Glomerular endothelial cell (primary cell): ENCODE measurements at regions not wholly inside any gene's neighbourhood (a gene's known extent, or its start where the extent isn't known, plus 50 kb on each side); places are given as distances from the start of the nearest gene placed in this dataset.
"Not testable (repeated sequence)": the region's sequence is repeated elsewhere in the genome, so short reads cannot be mapped to it uniquely, and the experiment has no call there.

Source experiments
- DNase-seq: peaks from one replicate; pipeline ENCODE4 v3.0.0-alpha.2; 2011; ENCODE audit warnings: low read depth, low spot score; ENCODE audit errors: extremely low read depth

DNA sequence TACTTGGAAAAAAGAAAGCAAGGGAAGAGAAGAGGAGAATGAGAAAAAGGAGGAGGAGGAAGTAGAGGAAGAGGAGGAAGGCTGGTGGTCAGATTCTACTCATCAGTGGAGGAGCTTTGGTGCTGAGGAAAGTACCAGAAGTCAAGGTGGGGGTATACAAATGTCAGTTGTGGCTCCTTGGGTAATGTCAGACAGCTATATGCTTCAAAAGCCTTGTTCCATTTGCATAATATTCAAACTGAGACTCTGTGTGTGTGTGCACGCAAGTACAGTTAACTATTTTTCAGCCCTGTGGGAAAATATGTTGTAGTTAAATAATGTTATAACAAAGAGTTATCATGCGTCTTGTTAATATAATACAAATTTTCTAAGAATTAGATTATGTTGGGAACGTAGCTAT is 609.7 kb downstream of the PDCD6IP start:
- DNase-seq: no peak

DNA sequence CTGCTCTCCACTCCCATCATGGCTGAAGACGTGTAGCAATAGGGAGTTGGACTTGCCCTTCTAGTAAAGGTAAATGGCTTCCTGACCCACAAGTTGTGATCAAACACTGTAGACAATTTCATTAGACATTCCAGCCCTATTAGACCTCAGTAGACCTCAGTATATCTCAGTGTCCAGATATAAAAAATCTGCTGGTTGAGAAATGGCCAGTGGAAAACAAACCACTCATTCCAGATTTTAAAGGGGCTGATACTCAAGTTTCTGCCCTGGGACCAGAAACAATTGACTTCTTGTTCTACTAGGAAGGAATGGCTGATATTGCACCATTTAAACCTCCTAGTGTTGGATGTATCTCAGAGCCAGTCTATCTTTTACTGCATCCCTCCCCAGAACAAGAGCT is 613.2 kb downstream of the PDCD6IP start:
- DNase-seq: no peak

DNA sequence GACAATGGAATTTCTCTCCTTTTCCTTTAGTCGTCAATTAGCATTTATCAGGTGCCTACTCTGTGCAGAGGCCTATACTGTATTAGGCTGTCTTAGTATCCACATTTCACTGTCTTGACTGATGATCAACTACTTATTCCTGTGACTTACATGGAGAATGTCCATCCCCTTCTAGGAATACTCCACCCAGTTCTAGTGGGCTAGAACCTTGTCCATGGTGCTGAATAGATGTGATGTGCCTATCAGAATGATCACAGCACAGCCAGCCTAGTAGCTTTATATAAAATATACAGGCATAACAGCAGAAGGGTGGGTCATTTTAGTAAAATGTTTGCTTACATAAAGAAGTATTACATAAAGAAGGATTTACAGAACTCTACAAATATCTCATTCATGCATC is 621.4 kb downstream of the PDCD6IP start:
- no peak for DNase-seq

DNA sequence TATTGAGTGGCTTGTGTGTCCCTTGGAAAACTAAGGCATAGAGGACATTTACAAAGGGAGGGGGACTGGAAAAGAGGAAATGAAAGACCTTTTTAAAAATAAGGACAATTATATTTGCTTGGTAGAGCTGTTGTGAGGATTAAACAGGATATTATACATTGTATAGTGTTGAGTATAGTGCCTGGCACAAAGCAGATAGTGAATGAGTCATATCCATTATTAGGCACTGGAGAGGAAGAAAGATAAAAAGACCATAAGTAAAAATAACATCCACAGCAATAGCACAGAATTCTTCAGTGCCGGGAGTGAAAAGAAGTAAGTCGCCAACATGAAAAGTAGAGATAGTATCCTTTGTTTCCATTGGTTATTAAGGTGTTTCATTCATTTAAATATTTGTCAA is 623.3 kb downstream of the PDCD6IP start:
- DNase-seq: no peak

DNA sequence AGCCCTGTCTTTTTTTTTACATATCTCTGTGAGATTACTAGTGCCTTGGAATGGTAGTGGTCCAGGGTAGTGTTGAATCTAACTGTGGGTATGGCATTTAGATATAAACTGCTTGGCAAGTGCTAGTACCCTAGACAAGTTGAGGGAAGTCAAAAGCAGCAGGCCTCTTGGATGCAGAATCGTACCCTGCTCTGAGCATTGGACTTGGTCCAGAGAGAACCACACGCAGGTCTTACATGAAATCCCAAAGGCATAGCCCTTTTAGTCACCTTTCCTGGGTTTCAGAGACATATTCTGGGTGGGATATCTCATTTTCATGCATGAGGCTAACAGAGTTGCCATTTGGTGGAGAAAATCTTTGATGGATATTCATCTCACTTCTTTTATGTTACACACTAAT is 641.4 kb downstream of the PDCD6IP start:
- no peak for DNase-seq

DNA sequence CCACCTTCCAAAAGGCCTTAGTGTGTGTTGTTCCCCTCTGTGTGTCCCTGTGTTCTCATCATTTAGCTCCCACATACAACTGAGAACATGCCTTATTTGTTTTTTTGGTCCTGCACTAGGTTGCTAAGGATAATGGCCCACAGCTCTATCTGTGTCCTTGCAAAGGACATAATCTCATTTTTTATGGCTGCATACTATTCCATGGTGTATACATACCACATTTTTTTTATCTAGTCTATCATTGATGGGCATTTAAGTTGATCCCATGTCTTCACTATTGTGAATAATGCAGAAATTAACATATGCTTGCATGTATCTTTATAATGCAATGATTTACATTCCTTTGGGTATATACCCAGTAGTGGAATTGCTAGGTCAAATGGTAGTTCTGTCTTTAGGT is 645.7 kb downstream of the PDCD6IP start:
- no peak for DNase-seq

DNA sequence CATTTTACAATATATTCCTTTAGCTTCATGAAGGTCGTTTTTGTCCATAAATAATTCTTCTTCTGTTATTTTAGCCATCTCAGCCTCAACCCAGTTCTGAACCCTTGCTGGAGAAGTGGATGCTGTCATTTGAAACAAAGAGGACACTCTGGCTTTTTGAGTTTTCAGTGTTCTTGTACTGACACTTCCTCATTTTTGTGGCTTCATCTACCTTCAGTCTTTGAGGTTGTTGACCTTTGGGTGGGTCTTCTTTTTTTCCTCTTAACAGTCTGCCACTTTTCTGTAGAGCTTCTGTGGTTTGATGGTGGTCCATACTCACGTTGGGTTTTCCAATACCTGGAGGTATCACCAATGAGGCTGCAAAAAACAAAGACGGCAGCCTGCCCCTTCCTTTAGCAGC is 650.9 kb downstream of the PDCD6IP start:
- no peak for DNase-seq

DNA sequence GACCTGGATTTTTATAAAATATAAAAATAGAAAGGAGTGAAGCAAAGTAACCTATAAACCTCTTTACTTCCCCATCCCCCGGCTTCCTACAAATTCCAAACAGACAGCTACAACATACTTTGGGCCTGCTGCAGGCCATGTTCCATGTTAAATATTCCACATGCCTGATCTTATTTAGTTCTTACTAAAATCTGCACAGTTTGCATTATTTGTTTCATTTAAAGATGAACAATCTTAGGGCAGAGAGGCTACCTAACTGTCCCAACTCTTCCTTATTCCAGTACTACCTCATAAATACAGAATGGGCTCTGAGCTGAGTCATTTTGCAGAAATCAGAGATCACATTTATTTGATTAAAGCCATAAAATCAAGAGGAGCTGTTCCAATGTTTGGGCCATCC is 665.0 kb downstream of the PDCD6IP start:
- DNase-seq: no peak

DNA sequence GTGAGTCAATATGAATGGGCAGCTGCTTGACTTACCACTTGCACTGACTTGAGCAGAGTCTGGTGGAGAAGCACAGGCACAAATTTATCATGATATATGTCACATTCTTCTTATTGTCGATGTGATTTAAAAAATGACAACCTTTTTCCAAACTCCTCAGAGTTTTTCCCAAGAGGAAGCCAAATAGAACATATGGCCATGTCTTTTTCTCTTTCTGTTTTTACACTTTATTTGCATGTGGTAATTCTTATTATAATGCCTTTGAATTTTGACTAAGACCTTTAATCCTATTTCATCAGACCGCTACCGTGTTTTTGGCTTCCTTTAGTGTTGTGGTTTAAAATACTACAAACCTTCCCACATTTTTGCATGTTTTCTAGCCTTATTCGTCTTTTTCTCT is 666.2 kb downstream of the PDCD6IP start:
- DNase-seq: no peak

DNA sequence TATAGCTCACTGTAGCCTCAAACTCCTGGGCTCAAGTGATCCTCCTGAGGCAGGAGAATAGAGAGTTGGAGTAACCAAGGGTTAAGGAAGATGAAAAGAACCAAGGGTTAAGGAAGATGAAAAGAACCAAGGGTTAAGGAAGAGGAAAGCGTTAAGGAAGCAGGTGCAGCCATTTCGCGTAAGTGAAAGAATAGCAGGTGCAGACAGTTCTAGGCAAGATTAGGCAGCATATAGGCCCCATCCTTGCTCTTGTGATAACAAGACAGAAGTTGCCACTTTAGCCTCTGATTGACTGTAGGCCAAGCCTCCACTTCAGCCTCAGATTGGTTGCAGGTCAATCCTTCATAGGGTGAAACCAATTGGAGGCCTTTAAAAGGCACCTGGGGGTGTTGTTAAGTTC is 677.4 kb downstream of the PDCD6IP start:
- DNase-seq: no peak

DNA sequence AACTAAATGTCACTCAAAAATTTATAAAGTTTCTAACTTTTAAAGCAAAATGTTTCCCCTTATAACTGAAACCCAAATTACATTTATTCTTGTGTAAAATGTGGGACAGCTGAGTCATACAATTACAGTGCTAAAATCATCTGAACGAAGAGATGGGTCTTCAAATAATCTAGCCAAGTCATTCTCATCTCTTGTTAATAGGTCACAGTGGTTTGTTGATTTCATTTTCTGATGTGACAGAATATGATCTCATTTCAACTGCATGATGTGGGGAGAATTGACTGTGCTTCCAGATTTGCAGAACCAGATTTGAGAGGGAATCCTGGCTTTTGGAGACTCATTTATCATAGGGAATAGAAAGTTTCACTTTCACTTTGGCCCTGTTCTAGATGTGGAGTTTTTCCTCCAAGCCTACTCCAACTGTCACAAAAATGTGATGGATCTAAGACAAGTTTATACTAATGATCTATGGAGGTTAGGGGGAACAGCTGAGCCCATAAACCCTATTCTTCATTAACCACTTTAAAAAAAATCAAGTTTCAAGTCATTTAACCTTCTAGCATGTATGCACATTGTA is 685.0 kb downstream of the PDCD6IP start:
- DNase-seq: no peak

DNA sequence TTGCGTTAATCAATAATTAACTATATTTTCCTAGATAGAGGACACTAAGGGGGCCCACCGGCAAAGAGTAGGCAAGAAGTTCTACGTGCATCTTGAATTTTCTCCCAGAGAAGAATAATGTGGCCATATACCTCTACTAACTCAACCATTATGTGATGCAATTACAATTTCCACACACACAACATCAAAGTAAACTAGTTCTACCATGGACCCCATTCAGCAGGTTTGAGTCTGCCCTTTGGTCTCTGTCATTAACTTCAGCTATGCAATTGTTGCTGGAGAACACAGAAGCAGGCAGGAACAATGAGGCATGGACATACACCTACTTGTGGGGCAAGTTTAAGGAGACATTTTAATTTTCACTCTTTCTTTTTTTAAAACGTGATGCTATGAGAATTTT is 705.9 kb downstream of the PDCD6IP start:
- DNase-seq: no peak

DNA sequence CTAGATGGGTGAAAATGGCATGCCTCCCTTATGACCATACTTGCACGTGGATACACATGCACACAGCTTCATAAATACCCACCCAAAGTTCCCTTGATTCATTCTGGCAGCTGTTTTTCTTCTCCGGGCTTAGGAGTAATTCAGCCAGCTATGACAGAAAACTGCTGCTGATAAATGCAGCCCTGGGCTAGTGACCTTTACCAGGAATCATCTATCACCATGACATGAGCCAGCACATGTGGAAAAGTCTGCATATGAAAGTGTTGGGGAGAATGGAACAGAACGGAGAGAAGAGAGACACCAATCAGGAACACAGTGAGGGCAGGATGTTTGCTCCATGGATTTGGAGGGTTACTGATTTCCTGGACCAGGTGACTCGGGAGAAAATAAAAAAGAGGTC is 706.3 kb downstream of the PDCD6IP start:
- no peak for DNase-seq

DNA sequence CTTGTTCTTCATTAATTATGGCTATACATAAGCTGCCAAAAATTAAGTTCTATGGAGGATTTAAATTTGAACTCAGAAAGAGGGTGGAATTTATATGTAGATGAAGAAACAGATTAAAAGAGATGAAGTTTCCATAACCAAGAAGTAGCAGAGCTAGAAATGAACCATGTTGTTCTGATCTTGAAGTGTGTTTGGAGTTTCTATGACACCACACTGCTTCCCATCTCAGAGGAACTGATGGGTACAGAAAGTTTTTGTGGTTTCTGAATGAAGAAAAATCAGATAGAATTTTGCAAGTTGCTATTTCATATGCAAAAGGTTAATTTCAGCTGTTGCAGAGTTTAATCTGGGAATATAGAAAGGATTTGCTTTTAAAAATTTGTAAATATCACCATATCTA is 710.3 kb downstream of the PDCD6IP start:
- DNase-seq: no peak

DNA sequence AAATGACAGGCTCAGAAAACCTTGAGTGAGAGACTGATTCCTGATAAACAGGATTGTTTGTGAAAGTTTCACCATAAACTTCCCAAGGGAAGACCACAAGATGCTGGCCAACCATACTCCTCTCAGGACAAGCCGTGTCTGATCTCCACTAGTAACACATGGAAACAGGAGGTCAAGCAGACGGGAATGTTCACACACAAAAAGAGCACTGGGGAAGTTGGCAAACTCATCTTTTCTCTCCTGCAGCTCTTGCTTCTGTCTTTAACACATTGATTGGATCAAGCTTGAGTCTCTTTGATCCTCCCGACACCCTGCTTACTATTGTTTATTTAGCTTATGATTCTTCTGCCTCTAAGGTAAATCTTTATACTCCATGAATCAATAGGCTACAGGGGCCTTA is 713.5 kb downstream of the PDCD6IP start:
- DNase-seq: no peak

DNA sequence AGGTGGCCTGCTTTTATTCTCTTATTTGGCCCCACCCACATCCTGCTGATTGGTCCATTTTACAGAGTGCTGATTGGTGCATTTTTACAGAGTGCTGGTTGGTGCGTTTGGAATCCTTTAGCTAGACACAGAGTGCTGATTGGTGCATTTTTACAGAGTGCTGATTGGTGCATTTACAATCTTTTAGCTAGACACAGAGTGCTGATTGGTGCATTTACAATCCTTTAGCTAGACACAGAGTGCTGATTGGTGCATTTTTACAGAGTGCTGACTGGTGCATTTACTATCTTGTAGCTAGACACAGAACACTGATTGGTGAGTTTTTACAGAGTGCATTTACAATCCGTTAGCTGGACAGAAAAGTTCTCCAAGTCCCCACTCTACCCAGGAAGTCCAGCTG is 720.6 kb downstream of the PDCD6IP start:
- DNase-seq: not testable (repeated sequence)

DNA sequence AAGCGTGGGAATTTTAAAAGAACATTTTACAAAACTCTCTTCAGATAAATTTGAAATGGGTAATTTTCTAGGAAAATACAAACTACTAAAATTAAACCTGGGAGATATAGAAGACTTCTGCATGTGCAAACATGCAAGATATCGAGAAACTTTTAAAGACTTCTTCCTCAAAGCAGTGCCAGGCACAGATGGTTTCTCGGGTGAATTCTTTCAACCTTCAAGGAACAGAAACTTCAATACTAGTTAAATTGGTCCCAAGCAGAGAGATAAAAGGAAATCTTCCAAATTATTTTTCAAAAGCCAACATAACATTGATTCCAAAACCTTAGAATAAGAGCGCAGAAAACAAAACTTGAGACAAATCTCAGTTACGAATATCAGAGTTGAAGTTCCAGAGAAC is 732.7 kb downstream of the PDCD6IP start:
- DNase-seq: no peak

DNA sequence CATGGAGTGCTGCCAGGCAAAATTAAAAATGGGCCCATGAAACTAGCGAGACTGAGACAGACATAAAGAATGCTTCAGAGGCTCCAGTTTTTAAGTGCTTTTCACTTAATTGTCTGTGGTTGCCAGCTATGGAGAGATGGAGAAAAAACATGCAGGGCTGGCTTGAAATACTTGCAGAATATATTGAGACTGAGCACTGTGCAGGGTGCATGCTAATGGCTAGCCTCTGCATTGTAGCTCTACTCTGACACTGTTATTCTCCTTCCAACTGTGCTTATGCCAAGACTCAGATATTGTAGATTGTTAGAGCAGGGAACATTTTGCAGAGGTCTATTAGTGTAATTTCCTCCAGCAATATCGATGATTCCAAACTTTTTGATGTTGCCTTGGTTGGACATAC is 735.0 kb downstream of the PDCD6IP start:
- no peak for DNase-seq

DNA sequence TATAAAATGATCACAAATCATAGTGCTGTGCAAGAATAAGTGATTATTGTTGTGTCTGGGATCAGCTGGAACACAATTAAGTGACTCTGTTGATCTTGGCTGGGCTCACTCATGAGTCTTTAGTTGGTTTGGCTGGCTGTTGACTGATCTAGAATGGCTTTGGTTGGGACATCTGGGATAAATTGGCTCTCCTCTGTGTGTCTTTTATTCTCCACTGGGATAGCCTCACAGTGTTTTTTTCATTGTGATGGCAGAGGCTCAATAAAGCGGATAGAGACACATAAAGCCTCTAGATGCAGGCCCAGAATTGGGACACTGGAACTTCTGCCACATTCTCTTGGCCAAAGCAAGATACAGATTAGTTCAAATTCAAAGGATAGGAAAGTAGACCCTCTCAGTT is 735.6 kb downstream of the PDCD6IP start:
- DNase-seq: no peak

DNA sequence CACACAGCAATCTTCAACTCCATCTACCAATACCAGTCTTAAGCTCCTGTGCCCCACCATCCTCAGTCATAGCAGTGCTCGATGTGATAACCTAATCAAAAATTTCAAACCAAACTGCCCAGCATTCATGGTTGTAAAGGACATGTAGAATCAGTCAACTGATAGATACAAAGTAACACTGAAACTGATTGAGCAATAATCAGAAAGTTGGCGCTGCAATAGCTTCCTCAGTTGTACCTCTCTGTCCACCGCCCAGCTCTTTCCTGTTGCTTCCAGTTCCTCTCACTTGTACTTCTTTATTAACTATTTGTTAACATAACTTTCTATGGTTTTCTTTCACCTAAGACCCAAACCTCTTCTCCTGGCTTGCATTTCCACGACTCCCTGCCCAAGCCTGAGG is 745.7 kb downstream of the PDCD6IP start:
- DNase-seq: no peak

DNA sequence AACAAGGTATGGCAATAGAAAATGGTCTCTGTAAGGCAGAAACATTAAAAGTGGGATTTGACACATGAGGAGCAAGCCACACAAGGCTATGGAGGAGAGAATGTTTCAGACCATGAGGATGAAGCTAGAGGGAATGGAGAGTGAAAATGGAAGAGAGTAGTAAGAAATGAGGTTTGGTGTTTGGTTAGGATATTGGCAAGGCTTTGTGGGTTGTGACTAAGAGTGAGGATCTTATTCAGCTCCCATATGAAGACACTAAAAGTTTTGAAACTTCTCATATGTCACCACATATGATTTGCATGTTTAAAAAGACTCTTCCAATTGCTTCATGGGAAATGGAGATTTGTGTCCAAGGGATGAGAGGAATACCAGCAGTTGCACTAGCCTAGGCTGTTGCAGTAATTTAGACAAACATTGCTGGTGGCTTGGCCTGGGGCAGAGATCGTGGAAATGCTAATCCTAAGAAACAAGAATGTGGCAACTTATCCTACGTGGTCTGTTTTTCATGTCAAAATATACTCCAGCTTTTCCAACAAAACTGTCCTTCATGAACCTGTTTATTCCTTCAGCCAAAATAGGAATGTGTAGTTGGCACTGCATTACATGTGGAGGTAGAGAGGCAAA is 749.0 kb downstream of the PDCD6IP start:
- DNase-seq: no peak

DNA sequence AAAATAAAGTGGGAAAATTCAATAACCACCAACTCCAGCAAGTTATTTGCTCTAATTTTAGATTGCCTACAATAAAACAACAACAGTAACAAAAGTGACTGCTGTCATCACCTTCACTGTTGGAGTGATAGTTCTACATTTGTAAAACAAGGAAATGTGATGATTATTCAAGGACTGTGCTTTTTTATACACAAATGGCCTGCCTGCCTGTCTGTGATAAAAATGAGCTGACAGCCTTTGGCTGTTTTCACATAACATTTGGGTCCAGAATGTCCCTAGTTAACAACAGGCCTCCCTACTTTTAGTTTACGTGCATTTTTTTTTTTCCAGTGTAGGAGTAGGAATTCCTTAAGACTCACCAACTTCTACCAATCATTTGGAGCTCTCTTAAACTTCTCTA is 768.8 kb downstream of the PDCD6IP start:
- DNase-seq: no peak

DNA sequence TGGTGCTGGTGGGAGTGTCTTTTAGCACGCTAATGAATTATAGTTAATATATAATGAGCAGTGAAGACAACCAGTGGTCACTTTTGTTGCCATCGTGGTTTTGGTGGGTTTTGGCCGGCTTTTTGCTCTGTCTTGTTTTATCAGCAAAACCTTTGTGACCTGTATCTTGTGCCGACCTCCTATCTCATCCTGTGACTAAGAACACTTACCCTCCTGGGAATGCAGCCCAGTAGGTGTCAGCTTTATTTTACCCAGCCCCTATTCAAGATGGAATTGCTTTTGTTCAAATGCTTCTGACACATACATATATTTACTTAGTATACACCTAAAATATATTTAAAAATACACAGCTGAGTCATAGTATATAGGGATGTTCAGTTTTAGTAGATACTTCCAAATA is 770.3 kb downstream of the PDCD6IP start:
- DNase-seq: no peak
